ENCODE measurements at regions not wholly inside any gene's neighbourhood (a gene's known extent, or its start where the extent isn't known, plus 50 kb on each side); places are given as distances from the start of the nearest gene placed in this dataset.

DNA sequence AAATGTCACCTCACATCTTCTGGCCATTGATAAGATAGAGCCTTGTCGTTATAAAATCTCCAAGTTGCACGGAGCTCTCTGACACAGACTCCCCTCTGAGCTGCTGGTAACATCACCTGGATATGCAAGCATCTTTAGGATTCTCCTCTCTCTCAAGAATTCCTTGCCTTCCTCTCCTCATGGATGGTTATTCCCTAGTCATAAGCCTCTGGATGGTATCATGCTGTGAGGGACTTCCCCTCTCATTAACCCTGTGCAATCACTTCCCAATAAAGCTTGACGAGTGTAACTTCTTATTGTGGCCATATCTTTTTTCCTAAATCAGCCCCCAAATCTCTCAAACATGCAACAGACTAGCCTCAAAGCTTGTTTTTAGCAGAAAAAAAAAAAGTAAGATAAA lies 1057.0 kb upstream of the SLIT2 start:
- TF ChIP-seq, protein P1, sequence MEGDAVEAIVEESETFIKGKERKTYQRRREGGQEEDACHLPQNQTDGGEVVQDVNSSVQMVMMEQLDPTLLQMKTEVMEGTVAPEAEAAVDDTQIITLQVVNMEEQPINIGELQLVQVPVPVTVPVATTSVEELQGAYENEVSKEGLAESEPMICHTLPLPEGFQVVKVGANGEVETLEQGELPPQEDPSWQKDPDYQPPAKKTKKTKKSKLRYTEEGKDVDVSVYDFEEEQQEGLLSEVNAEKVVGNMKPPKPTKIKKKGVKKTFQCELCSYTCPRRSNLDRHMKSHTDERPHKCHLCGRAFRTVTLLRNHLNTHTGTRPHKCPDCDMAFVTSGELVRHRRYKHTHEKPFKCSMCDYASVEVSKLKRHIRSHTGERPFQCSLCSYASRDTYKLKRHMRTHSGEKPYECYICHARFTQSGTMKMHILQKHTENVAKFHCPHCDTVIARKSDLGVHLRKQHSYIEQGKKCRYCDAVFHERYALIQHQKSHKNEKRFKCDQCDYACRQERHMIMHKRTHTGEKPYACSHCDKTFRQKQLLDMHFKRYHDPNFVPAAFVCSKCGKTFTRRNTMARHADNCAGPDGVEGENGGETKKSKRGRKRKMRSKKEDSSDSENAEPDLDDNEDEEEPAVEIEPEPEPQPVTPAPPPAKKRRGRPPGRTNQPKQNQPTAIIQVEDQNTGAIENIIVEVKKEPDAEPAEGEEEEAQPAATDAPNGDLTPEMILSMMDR (IDR thresholded peaks at IDR 0.05), result no peak
- TF ChIP-seq POLR2AphosphoS5 (IDR thresholded peaks at IDR 0.05) (no peak), POLR2A (IDR thresholded peaks at IDR 0.05) (no peak)
